Activated T-cell treated with anti-CD3 and anti-CD28 coated beads, Interleukin-2, amount 50 U/mL, for 4 hours (primary cell): ENCODE measurements at regions not wholly inside any gene's neighbourhood (a gene's known extent, or its start where the extent isn't known, plus 50 kb on each side); places are given as distances from the start of the nearest gene placed in this dataset.
"Not testable (repeated sequence)": the region's sequence is repeated elsewhere in the genome, so short reads cannot be mapped to it uniquely, and the experiment has no call there.

Experiments used
- ATAC-seq, 2 donors: fragments of 200-7000 bp; cut with Tn5 transposase; one replicate each; pipeline ENCODE4 v1.10.0; 2021
- DNase-seq: peaks from one replicate; pipeline ENCODE4 v3.0.0-alpha.2; 2020
- H3K27me3 Mint-ChIP-seq: one replicate; pipeline ENCODE4 v1.8.0; 2021; ENCODE audit warnings: low read depth, mixed read lengths
- H3K36me3 Mint-ChIP-seq: one replicate; pipeline ENCODE4 v1.8.0; 2022; ENCODE audit warnings: mixed read lengths; ENCODE audit not compliant: insufficient read depth
- H3K4me1 Mint-ChIP-seq: one replicate; pipeline ENCODE4 v1.8.0; 2021; ENCODE audit warnings: low read depth, mixed read lengths
- H3K4me3 Mint-ChIP-seq: one replicate; pipeline ENCODE4 v1.8.0; 2021; ENCODE audit warnings: mild to moderate bottlenecking, moderate library complexity, mixed read lengths
- H3K9me3 Mint-ChIP-seq: one replicate; pipeline ENCODE4 v1.8.0; 2021; ENCODE audit warnings: mixed read lengths

DNA sequence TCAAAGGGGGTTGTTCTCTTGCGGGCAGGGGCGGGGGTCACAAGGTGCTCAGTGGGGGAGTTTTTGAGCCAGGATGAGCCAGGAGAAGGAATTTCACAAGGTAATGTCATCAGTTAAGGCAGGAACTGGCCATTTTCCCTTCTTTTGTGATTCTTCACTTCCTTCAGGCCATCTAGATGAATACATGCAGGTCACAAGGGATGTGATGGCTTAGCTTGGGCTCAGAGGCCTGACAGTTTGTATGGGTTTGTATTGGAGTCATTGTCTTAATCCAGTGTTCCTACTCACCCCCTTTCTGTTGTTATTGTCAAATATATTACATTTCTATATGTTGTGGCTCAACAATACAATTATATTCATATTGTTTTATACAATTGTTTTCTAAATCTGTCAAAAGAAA lies 238.0 kb downstream of the SUCLG1 start:
- H3K36me3 Mint-ChIP-seq, ATAC-seq, H3K27me3 Mint-ChIP-seq, H3K4me1 Mint-ChIP-seq, H3K9me3 Mint-ChIP-seq, H3K4me3 Mint-ChIP-seq, DNase-seq: not testable (repeated sequence)

DNA sequence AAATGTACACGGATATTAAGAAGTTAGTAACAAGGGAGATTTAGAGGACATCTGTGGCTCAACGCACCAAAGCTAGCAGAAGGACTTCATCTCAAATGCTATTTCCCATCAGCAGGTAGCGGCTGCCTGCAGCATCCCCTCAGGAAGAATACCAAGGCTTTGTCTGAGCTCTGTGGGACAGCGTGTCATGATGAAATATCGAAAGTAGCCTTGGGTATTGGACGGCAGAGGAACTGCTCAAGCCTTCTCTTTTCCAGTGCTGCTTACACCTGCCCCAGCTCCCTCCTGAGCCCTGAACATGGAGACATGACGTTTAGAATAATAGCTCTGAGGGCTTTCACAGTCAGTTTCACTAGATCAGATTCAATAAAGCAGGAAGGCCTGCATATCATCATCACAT lies 241.6 kb downstream of the SUCLG1 start:
- no peaks in the 10 kb centered on the region for H3K4me1 Mint-ChIP-seq
- no peak for DNase-seq
- ATAC-seq, result no peak
- no peak overlapping the region for H3K4me3 Mint-ChIP-seq
- H3K36me3 Mint-ChIP-seq, result no peaks in the 10 kb centered on the region
- H3K27me3 Mint-ChIP-seq, result peaks cover 7% of the 10 kb centered on the region
- no peaks in the 10 kb centered on the region for H3K9me3 Mint-ChIP-seq

- Mint-ChIP-seq H3K27me3 (peaks cover 8% of the 10 kb centered on the region), H3K4me1 (no peaks in the 10 kb centered on the region), H3K4me3 (no peak overlapping the region), H3K36me3 (no peaks in the 10 kb centered on the region), H3K9me3 (no peaks in the 10 kb centered on the region)
- ATAC-seq, result no peak
- DNase-seq, result no peak
Observed at GRCh38 chr2:84214455-84214854, 244.6 kb downstream of the SUCLG1 start.

GRCh38 chr2:84212611-84213314 lies 246.3 kb downstream of the SUCLG1 start:
- DNase-seq (no peak), ATAC-seq (no peak)
- H3K27me3 Mint-ChIP-seq, result peaks cover 14% of the 10 kb centered on the region
- no peak overlapping the region for H3K4me3 Mint-ChIP-seq
- H3K9me3 Mint-ChIP-seq, result no peaks in the 10 kb centered on the region
- H3K4me1 Mint-ChIP-seq, result no peaks in the 10 kb centered on the region
- H3K36me3 Mint-ChIP-seq, result no peaks in the 10 kb centered on the region

- H3K4me3 Mint-ChIP-seq, result no peak overlapping the region
- H3K9me3 Mint-ChIP-seq, result no peaks in the 10 kb centered on the region
- ATAC-seq, result no peak
Observed at GRCh38 chr2:84209941-84210340, 249.1 kb downstream of the SUCLG1 start.

GRCh38 chr2:84204995-84205394 lies 254.1 kb downstream of the SUCLG1 start:
- no peak for DNase-seq
- Mint-ChIP-seq H3K9me3 (peaks cover 3% of the 10 kb centered on the region), H3K27me3 (peaks cover 22% of the 10 kb centered on the region), H3K36me3 (no peaks in the 10 kb centered on the region), H3K4me3 (no peak overlapping the region), H3K4me1 (no peaks in the 10 kb centered on the region)
- no peak for ATAC-seq

More at GRCh38 chr2:84209941-84210340, 249.1 kb downstream of the SUCLG1 start:
- DNase-seq, result no peak
- H3K27me3 Mint-ChIP-seq, result peaks cover 21% of the 10 kb centered on the region
- H3K4me1 Mint-ChIP-seq, result no peaks in the 10 kb centered on the region
- no peaks in the 10 kb centered on the region for H3K36me3 Mint-ChIP-seq

- DNase-seq, result no peak
- ATAC-seq, result no peak
- Mint-ChIP-seq H3K9me3 (peaks cover 3% of the 10 kb centered on the region), H3K4me3 (no peak overlapping the region), H3K27me3 (peaks cover 15% of the 10 kb centered on the region), H3K4me1 (no peaks in the 10 kb centered on the region), H3K36me3 (no peaks in the 10 kb centered on the region)
Observed at GRCh38 chr2:84202166-84202565, 256.9 kb downstream of the SUCLG1 start.

GRCh38 chr2:84201158-84201557 lies 257.9 kb downstream of the SUCLG1 start:
- Mint-ChIP-seq H3K9me3 (peaks cover 3% of the 10 kb centered on the region), H3K4me1 (no peaks in the 10 kb centered on the region), H3K4me3 (no peak overlapping the region), H3K36me3 (no peaks in the 10 kb centered on the region), H3K27me3 (peaks cover 15% of the 10 kb centered on the region)
- DNase-seq (no peak), ATAC-seq (no peak)

GRCh38 chr2:84197901-84198300 lies 261.2 kb downstream of the SUCLG1 start:
- peaks cover 3% of the 10 kb centered on the region for H3K9me3 Mint-ChIP-seq

GRCh38 chr2:84194949-84195644 lies 264.0 kb downstream of the SUCLG1 start:
- H3K36me3 Mint-ChIP-seq, result no peaks in the 10 kb centered on the region
- H3K4me1 Mint-ChIP-seq, result no peaks in the 10 kb centered on the region
- H3K4me3 Mint-ChIP-seq, result no peak overlapping the region
- H3K27me3 Mint-ChIP-seq, result peaks cover 2% of the 10 kb centered on the region
- ATAC-seq (no peak), DNase-seq (no peak)
- no peaks in the 10 kb centered on the region for H3K9me3 Mint-ChIP-seq

More at GRCh38 chr2:84197901-84198300, 261.2 kb downstream of the SUCLG1 start:
- ATAC-seq (no peak), DNase-seq (no peak)
- Mint-ChIP-seq H3K4me1 (no peaks in the 10 kb centered on the region), H3K4me3 (no peak overlapping the region), H3K27me3 (peaks cover 6% of the 10 kb centered on the region), H3K36me3 (no peaks in the 10 kb centered on the region)

- Mint-ChIP-seq H3K27me3 (peaks cover 2% of the 10 kb centered on the region), H3K4me3 (no peak overlapping the region), H3K9me3 (no peaks in the 10 kb centered on the region), H3K36me3 (no peaks in the 10 kb centered on the region), H3K4me1 (no peaks in the 10 kb centered on the region)
- DNase-seq (no peak), ATAC-seq (no peak)
Observed at GRCh38 chr2:84194181-84194580, 264.9 kb downstream of the SUCLG1 start.

GRCh38 chr2:84187258-84187657 lies 271.8 kb downstream of the SUCLG1 start:
- no peak for ATAC-seq
- Mint-ChIP-seq H3K4me1 (no peaks in the 10 kb centered on the region), H3K27me3 (peaks cover 2% of the 10 kb centered on the region), H3K9me3 (no peaks in the 10 kb centered on the region), H3K4me3 (no peak overlapping the region), H3K36me3 (no peaks in the 10 kb centered on the region)
- no peak for DNase-seq

DNA sequence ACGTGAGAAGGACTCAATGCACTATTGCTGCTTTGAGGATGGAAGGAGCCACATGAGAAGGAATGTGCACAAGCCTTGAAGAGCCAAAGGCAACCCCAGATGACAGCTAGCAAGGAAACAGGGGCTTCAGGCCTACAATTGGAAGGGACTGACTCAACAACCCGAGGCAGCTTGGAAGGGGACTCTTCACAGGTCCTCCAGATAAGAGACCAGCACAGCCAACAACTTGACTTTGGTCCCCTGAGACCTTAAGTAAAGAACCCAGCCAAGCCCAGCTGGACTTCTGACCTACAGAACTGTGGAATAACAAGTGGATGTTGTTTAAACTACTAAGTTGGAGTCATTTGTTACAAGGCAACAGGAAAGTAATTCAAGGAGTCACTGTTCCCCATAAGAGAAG lies 277.2 kb downstream of the SUCLG1 start:
- H3K4me3 Mint-ChIP-seq, result no peak overlapping the region
- H3K4me1 Mint-ChIP-seq, result no peaks in the 10 kb centered on the region
- H3K27me3 Mint-ChIP-seq, result no peaks in the 10 kb centered on the region
- DNase-seq, result no peak
- no peaks in the 10 kb centered on the region for H3K36me3 Mint-ChIP-seq
- no peaks in the 10 kb centered on the region for H3K9me3 Mint-ChIP-seq
- ATAC-seq, result no peak

GRCh38 chr2:84177733-84178132 lies 281.3 kb downstream of the SUCLG1 start:
- Mint-ChIP-seq H3K4me3 (no peak overlapping the region), H3K36me3 (no peaks in the 10 kb centered on the region), H3K4me1 (no peaks in the 10 kb centered on the region), H3K27me3 (peaks cover 2% of the 10 kb centered on the region), H3K9me3 (no peaks in the 10 kb centered on the region)
- DNase-seq (no peak), ATAC-seq (no peak)

DNA sequence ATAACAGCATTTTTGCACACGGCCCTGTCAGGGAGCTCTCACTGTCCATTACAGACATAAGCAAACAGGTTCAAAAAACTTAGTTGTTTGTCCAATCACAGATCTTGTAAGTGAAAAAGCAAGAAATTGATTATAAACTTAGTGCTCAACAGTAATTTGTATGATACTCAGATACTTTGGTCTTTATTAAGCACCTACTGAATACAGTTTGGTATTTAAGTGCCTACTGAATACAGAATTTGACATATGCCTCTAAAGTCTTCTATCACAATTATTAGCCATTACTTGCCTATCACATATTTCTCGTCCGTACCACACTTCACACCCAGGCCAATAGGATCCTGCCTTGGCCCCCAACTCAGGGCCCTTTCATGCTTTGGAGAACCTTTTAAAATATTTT lies 283.1 kb downstream of the SUCLG1 start:
- H3K4me1 Mint-ChIP-seq, result no peaks in the 10 kb centered on the region
- DNase-seq (no peak), ATAC-seq (no peak)
- H3K9me3 Mint-ChIP-seq, result no peaks in the 10 kb centered on the region
- H3K36me3 Mint-ChIP-seq, result no peaks in the 10 kb centered on the region
- peaks cover 2% of the 10 kb centered on the region for H3K27me3 Mint-ChIP-seq
- no peak overlapping the region for H3K4me3 Mint-ChIP-seq
